HG03196 (cell line): ENCODE measurements at regions not wholly inside any gene's neighbourhood (a gene's known extent, or its start where the extent isn't known, plus 50 kb on each side); places are given as distances from the start of the nearest gene placed in this dataset.
"Not testable (repeated sequence)": the region's sequence is repeated elsewhere in the genome, so short reads cannot be mapped to it uniquely, and the experiment has no call there.

Source experiments
- ATAC-seq: cut with Tn5 transposase; IDR thresholded peaks from one replicate; pipeline ENCODE4 v1.9.1; 2021; ENCODE audit not compliant: unreplicated experiment

GRCh38 chr9:99472240-99472915 lies 250.3 kb downstream of the SEC61B start:
- ATAC-seq, result no peak

GRCh38 chr9:99472916-99473245 lies 250.8 kb downstream of the SEC61B start:
- no peak for ATAC-seq

GRCh38 chr9:99474186-99474585 lies 252.1 kb downstream of the SEC61B start:
- ATAC-seq, result no peak

- ATAC-seq, result no peak
These were observed 253.5 kb downstream of the SEC61B start for GRCh38 chr9:99475401-99476065.

DNA sequence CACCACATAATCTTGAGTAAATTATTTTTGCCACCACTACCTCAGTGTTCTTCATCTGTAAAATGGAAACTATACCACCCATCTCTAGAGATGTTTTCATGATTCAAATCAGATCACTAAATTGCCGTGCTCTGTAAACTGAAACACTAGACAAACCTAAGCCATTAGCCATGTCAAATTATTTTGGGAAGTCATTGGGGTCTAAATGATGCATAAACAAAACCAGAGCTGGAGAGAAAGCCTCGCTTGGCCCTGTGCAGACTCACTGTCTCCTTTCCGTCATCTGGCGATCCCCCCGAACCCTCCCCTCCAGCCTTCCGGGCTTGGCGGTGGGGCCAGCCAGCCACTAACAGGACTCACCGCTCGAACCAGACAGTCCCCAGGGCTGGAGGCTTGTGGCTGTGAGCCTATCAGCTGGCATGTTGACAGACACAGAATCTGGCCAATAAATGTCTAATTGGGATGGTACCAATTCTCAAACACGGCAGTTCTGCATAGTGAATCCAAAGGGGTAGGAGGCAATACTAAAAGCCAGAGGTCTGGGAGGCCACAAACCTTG lies 256.5 kb downstream of the SEC61B start:
- no peak for ATAC-seq

DNA sequence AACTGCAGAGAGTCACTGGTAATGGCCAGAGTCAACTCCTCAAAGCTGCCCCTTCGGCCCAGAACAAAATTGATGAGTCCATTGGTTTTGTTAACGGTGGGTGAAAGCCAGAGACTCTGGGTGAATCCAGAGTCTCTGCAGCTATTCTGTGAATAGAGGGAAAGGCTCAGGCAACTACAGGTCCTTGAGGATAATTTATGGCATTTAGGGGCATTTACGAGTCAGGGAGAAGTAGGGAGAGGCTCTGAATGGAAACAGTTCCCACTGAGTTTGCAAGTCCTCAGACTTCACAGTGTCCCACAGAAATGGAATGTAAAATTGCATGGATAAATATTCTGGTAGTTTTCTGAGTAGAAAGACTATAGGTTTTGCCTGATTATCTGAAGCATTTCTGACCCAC lies 257.8 kb downstream of the SEC61B start:
- ATAC-seq, result no peak

GRCh38 chr9:99485459-99485858 lies 263.4 kb downstream of the SEC61B start:
- no peak for ATAC-seq

DNA sequence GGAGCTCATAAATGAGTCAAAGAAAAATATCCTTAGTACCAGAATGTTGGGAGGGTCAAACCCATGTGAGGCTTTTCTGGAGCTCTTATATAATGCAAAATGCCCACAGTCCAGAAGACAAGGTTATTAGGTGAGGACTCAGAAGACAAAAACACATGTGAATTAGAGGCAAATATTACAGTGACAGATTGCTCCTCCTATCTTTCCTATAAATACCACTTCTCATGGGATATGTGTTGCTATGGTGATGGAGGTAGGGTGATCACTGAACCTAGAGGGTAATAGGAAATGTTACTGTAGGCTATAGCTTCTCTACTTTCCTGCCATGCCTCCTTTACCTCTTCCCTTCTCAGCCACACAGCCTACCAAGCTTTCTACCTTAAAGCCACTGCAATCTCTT lies 264.6 kb downstream of the SEC61B start:
- no peak for ATAC-seq

GRCh38 chr9:99488131-99489059 lies 266.3 kb downstream of the SEC61B start:
- ATAC-seq, result no peak

DNA sequence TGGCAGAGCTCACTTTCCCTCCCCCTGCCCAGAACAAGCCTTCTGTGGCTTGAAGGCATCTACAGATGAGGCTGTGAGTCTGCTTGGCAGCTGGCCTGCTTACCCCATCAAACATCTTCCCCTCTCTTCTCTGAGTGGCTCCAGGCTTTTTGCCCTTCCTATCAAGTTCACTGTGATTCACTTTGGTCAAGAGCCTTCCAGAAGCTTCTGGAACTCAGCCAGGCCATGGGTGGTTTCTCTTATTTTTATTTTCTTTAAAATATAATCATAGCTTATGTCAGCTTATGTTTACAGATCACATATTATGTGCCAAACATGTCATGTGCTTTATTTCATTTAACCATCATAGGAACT lies 267.0 kb downstream of the SEC61B start:
- ATAC-seq, result no peak

DNA sequence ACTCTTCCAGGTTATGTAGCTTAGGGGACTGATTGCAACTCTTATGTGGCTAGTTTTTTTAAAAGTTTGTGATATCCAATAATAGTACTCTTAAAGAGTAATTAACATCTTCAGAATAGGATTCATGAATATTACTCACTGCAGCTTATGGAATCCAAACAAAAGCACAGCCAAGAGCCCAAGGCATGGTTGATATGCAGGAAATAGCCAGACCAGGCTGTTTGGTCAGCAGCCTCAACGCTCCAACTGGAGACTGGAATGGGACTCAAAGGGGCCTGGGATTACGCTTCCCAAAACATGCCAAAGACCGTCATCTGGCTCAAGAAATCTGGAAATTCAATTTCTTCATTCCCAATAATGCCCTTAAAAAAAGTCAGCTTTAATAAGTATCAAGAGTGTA lies 268.6 kb downstream of the SEC61B start:
- ATAC-seq, result no peak

GRCh38 chr9:99491408-99492158 lies 269.5 kb downstream of the SEC61B start:
- ATAC-seq, result no peak

DNA sequence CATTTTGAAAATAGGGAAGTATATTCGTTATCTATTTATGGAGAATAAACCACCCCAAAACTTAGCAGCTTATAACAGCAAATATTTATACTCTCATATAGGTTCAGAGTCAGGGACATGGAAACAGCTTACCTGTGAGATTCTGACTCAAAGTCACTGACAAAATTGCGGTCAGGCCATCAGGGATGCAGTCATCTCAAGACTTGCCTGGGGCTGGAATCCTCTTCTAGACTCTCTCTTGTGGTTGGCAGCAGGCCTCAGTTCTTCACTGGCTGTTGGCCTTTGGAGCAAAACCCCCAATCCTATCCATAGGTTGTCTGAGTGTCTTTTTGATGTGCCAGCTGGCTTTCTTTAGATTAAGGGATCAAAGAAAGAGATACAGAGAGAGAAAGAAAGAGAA lies 275.6 kb downstream of the SEC61B start:
- ATAC-seq, result no peak

GRCh38 chr9:99498979-99499378 lies 276.9 kb downstream of the SEC61B start:
- ATAC-seq, result not testable (repeated sequence)

GRCh38 chr9:99505936-99506335 lies 283.9 kb downstream of the SEC61B start:
- ATAC-seq, result no peak

DNA sequence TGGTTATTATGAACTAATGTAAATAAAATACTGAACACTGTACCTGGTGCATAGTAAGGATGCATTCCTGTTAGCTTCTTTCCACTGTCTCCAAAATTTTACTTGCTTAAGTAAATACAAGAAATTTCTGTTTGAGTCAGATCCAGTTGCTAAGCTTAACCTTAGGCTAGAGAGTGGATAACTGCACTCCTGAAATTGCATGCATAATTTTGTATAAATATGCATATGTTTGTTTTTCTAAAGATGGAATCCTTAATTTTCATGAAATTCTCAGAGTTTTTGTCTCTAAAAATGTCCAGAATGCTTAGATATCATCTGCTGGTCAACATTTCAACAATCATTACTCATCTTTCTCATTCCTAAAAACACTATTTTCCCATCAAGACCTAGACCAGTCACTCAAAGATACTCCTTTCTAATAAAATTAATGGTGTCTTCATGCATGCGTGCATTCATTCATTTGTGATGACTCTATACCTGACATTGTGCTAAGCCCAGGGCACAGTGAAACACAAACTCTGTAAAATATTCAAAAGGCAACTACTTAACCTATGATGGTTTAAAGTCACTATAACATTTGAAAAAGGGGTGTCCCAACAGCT lies 284.8 kb downstream of the SEC61B start:
- no peak for ATAC-seq

GRCh38 chr9:99509065-99509745 lies 287.1 kb downstream of the SEC61B start:
- ATAC-seq, result no peak

DNA sequence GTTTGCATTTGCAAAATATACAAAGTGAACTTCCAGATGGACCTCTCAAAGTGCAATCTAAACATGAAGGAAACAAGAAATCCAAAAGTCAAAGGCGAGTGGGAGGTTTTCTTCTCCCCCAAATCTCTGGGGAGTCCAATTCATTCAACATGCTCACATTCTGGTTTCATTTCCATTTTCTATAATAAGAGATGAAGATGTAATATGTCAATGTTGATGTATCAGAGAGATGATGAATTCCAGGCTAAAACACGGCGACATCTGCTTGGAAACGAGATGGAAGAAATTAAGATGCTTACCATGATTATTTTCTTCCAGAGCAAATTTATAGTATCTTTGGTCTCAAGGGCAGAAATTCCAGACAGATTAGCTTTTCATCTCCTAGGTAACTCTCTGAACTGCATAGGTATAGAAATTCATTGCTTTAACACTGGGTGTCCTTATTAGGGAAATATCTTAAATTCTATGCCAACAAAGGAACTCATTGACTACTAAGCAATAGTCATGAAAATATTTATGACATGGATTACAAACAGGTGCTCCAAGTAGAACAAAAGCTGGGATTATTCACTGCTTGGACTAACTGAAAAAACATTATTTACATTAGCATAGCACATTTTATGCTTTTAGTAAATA lies 287.9 kb downstream of the SEC61B start:
- no peak for ATAC-seq

GRCh38 chr9:99511723-99512122 lies 289.6 kb downstream of the SEC61B start:
- ATAC-seq, result no peak
